ENCODE measurements at regions not wholly inside any gene's neighbourhood (a gene's known extent, or its start where the extent isn't known, plus 50 kb on each side); places are given as distances from the start of the nearest gene placed in this dataset.

DNA sequence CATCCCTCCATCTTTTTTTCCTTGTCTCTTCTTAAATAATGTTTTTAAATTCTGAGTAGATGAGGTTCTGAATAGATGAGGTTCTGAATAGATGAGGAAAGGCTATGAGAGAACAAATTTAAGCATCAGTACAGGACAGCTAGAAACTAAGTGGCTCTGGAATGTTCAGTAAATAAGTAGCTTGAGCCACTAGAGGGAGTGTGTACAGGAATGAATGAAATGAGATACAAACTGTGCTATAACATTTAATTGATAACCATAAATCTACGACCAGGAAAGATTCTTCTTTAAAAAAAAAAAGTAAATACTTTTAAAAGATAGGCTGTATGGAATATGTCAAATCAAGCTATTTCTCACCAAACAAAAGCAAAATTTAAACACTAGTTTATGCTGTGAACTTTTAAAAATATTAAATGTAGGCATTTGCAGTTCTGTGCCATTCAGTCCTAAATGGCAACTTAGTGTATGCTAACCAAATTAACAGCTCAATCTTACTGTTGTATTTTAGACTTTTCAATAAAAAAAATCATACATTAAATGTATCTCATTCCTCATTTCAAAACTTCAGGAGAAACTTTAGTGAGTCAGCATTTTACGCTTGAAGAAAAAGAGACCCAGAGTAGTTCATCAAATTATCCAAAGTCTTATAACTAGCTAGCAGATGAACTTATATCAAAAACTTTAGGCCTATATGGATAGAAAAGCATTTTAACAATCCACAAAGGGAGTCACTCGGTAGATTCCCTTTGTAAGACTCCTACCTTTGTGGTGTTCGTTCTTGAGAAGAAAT lies 70.4 kb upstream of the SNX2 start:
- no peaks in the 10 kb centered on the region for H3K79me2 ChIP-seq (ENCODE audit: insufficient read depth)
- no peak overlapping the region for H3K27ac ChIP-seq (ENCODE audit: low read depth in 2 of 2, low read length in 1 of 2)
- H3K27me3 ChIP-seq (ENCODE audit: insufficient read depth): no peaks in the 10 kb centered on the region
- H3K9me2 ChIP-seq: no peaks in the 10 kb centered on the region
- WGBS (ENCODE audit: low lambda C conversion rate): 70% methylated on average over 4 of the region's 4 CpGs
- ChIA-PET POLR2A (no interaction called here), CTCF (interaction anchor here (0.6 to 2.6 kb wide), 29 partner anchors 8 to 703 kb away, joined by 3 to 19 read pairs (median 4); partner anchors contain the start of gene SNX24)
- H3K4me2 ChIP-seq: no peak overlapping the region
- H3K4me1 ChIP-seq (ENCODE audit: control insufficient read depth in 1 of 2, insufficient read depth in 2 of 2, low read depth in 1 of 2, low read length in 1 of 2): no peaks in the 10 kb centered on the region
- no peak overlapping the region for H3K9ac ChIP-seq
- H3F3A ChIP-seq (replicated peaks; ENCODE audit: insufficient read depth): peaks cover 2% of the 10 kb centered on the region
- no peak for TF ChIP-seq TEAD4 (IDR thresholded peaks at IDR 0.05; ENCODE audit: borderline replicate concordance, insufficient read depth)
- peak; percentile 52 for TF ChIP-seq SMC3 (IDR thresholded peaks at IDR 0.05; ENCODE audit: low read depth, low read length)
- no peak for TF ChIP-seq REST (IDR thresholded peaks at IDR 0.05; ENCODE audit: low read depth, low read length)
- TF ChIP-seq, protein P1, sequence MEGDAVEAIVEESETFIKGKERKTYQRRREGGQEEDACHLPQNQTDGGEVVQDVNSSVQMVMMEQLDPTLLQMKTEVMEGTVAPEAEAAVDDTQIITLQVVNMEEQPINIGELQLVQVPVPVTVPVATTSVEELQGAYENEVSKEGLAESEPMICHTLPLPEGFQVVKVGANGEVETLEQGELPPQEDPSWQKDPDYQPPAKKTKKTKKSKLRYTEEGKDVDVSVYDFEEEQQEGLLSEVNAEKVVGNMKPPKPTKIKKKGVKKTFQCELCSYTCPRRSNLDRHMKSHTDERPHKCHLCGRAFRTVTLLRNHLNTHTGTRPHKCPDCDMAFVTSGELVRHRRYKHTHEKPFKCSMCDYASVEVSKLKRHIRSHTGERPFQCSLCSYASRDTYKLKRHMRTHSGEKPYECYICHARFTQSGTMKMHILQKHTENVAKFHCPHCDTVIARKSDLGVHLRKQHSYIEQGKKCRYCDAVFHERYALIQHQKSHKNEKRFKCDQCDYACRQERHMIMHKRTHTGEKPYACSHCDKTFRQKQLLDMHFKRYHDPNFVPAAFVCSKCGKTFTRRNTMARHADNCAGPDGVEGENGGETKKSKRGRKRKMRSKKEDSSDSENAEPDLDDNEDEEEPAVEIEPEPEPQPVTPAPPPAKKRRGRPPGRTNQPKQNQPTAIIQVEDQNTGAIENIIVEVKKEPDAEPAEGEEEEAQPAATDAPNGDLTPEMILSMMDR (IDR thresholded peaks at IDR 0.05): peak; percentile 79
- no peak for TF ChIP-seq USF1 (IDR thresholded peaks at IDR 0.05; ENCODE audit: borderline replicate concordance, low read depth)
- peak; percentile 62 for TF ChIP-seq RAD21 (IDR thresholded peaks at IDR 0.05; ENCODE audit: low read length)
- no peak overlapping the region for H3K4me3 ChIP-seq (ENCODE audit: low read depth in 2 of 2, low read length in 1 of 2)
- H2AFZ ChIP-seq (ENCODE audit: low read depth): no peak overlapping the region
- H3K36me3 ChIP-seq (replicated peaks in 1 of 2; ENCODE audit: control insufficient read depth in 1 of 2, insufficient read depth in 2 of 2, low read length in 1 of 2): no peaks in the 10 kb centered on the region
- DNase-seq: peak; percentile 25
- no peaks in the 10 kb centered on the region for H4K20me1 ChIP-seq (ENCODE audit: insufficient read depth)
- H3K9me3 ChIP-seq: no peaks in the 10 kb centered on the region

DNA sequence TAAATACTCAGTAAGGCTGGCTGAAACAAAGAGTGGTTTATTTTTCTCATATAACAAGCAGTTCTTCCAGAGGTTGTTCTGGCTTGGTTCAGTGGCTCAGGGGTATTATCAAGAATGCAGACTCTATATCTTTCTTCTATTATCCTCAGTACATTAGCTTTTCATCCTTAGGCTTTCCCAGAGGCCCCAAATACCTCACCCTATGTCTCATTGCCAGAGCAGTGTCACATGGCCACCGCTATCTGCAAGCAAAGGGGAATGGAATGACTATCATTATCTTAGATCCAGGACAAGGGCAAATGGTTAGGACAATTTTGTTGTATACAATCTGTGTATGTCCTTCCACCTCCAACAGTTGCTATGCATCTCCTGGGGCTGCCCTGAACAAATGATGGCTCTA lies 69.0 kb upstream of the SNX2 start:
- no peaks in the 10 kb centered on the region for H3K9me3 ChIP-seq
- no peaks in the 10 kb centered on the region for H4K20me1 ChIP-seq (ENCODE audit: insufficient read depth)
- H3K79me2 ChIP-seq (ENCODE audit: insufficient read depth): no peaks in the 10 kb centered on the region
- H3F3A ChIP-seq (replicated peaks; ENCODE audit: insufficient read depth): peaks cover 2% of the 10 kb centered on the region
- H3K27me3 ChIP-seq (ENCODE audit: insufficient read depth): no peaks in the 10 kb centered on the region
- H3K9ac ChIP-seq: no peak overlapping the region
- POLR2A ChIA-PET: no interaction called here
- H3K4me1 ChIP-seq (ENCODE audit: control insufficient read depth in 1 of 2, insufficient read depth in 2 of 2, low read depth in 1 of 2, low read length in 1 of 2): no peaks in the 10 kb centered on the region
- H3K9me2 ChIP-seq: no peaks in the 10 kb centered on the region
- DNase-seq: no peak
- no peaks in the 10 kb centered on the region for H3K36me3 ChIP-seq (replicated peaks in 1 of 2; ENCODE audit: control insufficient read depth in 1 of 2, insufficient read depth in 2 of 2, low read length in 1 of 2)
- 88% methylated on average over 1 of the region's 1 CpG for WGBS (ENCODE audit: low lambda C conversion rate)
- CTCF ChIA-PET: interaction anchor here (2.6 kb wide), 1 partner anchor 11 kb away, joined by 19 read pairs; no protein-coding TSS in a partner anchor
- H3K27ac ChIP-seq (ENCODE audit: low read depth in 2 of 2, low read length in 1 of 2): no peak overlapping the region
- no peak overlapping the region for H2AFZ ChIP-seq (ENCODE audit: low read depth)
- no peak overlapping the region for H3K4me3 ChIP-seq (ENCODE audit: low read depth in 2 of 2, low read length in 1 of 2)
- H3K4me2 ChIP-seq: no peak overlapping the region
- no peak for TF ChIP-seq GABPA (IDR thresholded peaks at IDR 0.05; ENCODE audit: low read depth)
- no peak for TF ChIP-seq RXRA (IDR thresholded peaks at IDR 0.05; ENCODE audit: borderline replicate concordance, low read depth)
- no peak for TF ChIP-seq JUND (IDR thresholded peaks at IDR 0.05)
- no peak for TF ChIP-seq GATA2 (CRISPR knock-in tag; IDR thresholded peaks at IDR 0.05)
- no peak for TF ChIP-seq SMC3 (IDR thresholded peaks at IDR 0.05; ENCODE audit: low read depth, low read length)
- TF ChIP-seq FOXJ3 (CRISPR knock-in tag; IDR thresholded peaks at IDR 0.05): no peak
- TF ChIP-seq MAX (IDR thresholded peaks at IDR 0.05; ENCODE audit: low read depth): no peak
- TF ChIP-seq CHD2 (IDR thresholded peaks at IDR 0.05; ENCODE audit: low read length, partially characterized antibody): no peak
- no peak for TF ChIP-seq FOXM1 (IDR thresholded peaks at IDR 0.05; ENCODE audit: low read depth)
- no peak for TF ChIP-seq IRF3 (IDR thresholded peaks at IDR 0.05; ENCODE audit: low read depth, low read length)
